ENCODE measurements at regions not wholly inside any gene's neighbourhood (a gene's known extent, or its start where the extent isn't known, plus 50 kb on each side); places are given as distances from the start of the nearest gene placed in this dataset.
A peak's percentile ranks its signal among the peaks of the same experiment; 100 is the strongest.

DNA sequence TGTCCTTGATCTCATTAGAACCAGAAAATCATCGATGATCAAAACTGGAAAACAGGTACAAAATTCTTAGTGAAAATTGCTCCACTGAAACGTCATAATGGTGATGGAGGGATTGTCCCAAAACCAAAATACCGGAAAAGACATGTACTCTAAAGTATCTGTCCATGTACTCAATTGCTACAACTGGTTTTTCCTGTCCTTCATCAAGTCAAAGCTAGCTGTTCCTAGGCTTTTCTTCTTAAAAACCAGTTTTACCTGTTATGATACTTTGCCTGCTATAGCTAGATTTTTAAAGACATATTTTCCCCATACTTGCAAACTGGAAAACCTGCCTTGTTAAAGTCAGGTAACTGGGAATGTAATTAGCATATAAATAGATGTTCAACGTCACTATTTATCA, 50.5 kb upstream of the LRRC1 start:
- no peak for DNase-seq

DNA sequence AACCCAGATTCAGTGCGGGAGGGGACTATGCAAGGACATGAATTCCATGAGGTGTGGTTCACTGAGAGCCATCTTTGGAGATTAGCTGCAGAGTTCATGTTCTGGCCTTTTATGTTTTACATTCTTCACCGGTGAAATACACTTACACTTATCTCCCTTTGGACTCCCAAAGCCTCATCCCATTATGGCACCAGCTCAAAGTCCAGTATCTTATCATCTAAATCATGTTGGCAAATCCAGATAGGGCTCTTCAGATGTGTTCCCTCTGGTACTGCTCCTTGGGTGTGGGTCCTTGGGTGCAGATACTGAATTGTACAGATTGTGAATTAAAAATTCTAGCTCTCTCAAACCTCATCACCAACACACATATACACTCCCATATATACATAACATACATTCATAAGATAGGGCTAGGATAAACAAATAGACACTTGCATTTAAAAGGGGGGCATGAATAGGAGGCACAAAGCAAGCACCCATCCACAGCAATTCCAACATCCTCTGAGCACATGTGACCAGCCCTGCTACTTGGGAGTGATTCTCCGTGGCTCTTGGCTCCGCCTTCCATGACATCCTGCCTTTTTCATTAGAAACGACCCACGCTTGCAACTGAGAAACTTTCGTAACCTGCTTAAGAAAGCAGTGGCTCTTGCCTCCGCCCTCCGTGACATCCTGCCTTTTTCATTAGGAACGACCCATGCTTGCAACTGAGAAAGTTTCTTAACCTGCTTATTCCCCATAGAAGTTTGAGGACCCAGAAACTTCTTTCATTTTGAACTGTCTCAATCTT, 53.6 kb upstream of the LRRC1 start:
- no peak for DNase-seq

DNA sequence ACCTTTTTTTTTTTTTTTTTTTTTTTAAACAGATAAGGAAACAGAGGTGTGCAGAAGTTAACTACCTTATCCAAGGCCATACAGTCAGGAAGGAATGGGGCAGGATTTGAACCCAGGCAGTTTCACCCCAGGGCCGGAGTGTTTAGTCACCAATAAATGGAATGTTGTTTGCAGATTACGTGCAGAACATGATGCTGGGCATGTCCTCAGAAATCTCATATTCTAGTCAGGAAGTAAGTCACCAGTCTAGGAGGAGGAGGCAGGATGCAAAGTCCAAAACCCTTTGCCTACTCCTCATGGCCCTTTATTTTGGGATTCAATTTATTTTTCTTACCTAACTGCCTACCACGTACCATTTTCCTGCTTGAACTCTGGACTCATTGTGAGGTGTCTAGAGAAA, 57.1 kb upstream of the LRRC1 start:
- no peak for DNase-seq

DNA sequence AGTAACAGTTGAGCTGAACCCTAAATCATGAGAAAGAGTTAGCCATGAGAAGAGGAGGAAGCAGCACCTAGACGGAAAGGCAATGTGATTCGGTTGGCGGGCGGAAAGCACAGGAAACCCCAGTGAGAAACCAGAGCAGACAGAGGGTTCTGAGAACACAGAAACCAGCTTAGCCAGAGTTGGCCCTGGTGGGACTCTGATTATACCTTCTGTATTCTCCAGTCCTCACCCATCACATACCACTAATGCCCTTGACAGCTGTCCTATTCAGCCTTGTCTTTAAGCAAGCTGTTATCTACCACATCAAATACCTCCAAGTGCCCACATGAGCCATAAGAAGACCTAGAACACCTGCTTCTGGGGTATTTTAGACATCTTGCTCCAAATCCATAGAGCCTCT, 58.9 kb upstream of the LRRC1 start:
- DNase-seq, result no peak

DNA sequence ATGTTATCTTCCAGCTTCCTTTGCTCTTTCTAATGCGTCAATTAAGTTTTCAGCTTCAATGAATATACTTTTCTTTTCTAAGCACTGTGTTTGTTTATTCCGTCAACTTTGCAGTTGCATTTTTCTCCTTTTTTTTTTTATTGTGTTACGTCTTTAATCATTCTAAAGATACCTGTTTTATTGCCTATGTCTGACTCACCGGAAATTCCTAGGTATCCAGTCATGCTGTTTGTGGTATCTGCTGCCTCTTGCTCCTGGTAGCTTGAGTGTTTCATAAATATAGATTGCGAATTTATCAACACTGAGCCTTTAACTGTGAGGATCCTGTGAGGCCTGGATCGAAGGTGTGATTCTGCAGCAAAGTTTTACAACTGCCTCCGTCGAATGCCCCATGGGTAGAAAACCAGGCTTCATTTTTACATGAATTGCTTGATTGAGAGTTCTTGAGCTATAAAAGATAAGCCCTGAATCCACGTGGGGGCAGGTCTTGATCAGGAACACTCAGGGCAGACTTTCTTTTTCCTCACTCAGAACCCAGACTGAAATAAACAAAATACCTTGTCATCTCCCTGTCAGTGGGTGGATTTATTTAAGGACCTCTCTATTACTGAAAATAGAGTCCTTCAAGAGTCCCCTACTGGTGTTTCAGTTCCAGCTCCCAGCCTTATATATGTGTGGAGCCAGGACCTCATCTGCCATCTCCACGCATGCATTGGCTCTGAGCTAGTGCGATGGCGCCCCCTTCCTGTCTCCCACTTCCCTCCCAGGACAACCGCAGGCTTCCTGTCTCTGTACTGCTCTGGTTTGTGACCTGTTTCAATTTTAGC, 60.1 kb upstream of the LRRC1 start:
- peak; percentile 7 to 20 for DNase-seq

DNA sequence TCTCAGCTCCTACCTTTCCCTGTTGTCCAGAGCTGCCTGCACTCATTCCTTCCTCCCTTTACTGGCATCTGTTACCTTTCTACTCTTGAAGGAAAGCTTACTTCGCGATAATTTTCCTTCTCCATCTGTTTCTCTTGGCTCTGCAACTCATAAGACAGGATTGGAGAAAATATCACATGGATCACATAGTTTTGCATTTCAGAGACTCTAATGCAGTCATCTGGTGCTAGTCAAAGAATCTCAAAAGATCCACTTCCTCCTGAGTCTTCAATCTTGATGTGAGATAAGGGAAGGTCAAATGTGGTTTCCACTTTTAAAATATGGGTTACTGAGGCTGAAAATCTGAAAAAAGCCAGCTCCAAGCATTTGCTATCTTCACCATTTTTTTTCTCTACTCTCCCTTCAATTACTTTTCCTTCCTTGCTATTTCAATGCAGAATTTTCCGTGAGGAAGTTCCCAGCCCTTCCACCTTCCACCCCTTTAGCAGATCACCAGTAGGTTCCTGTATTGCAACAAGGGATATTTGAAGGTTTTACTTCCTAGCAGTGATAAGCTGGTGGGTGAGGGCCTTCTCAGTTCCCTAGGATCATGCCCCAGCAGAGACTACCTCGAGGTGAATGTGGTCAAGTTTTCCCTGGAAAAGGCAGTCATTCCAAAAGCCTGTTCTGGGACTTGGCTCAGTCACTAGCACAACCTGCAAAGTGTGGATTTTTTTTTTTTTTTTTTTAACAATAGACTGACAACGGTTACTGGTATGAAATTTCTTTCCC, 62.8 kb upstream of the LRRC1 start:
- DNase-seq, result no peak

DNA sequence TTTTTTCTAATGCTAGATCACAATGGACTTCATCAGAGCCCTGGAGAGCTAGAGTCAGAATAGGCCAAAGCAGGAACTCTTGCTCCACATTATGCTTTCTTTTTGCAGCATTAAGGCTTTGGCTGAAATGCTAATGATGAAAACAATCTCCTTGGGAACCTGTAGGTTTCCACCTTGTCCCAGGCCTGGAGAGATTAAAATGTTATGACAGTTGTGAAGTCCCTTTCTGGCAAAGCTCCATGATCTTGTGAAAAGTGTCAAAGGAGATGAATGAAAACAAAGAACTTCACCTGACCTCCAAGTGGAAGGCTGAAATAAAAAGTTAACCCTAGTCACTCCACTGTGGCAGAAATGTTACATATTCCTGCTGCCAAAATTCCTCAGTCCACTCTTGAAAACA, 64.0 kb upstream of the LRRC1 start:
- no peak for DNase-seq

DNA sequence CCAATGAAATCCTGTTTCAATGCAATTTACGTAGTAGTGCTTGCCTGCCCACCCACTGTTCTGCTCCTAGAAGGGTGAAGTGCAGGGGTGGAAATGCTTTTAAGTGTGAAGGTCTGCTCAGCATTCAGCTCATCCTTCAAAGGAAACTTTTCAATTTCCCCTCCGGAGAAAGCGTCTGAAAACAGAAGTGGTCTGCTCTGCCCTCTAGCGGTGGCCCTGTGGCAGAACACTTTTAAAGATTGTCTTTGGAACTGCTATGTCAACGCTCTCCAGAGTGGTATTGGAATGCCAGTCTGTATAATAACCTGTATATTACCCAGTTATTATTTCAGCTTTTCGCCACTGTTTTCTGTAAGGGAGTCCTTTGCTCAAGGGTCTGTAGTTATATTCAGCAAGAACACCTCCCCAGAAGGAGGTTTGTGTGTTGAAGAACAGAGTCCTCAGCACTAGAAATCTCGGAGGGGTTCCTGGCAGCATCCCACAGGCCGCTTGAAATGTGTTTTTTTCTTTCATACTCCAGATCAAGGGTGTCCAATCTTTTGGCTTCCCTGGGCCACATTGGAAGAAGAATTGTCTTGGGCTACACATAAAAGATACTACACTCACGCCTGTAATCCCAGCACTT, 63.1 kb upstream of the KLHL31 start:
- DNase-seq, result peak in 1 of 2 experiments; percentile 39

DNA sequence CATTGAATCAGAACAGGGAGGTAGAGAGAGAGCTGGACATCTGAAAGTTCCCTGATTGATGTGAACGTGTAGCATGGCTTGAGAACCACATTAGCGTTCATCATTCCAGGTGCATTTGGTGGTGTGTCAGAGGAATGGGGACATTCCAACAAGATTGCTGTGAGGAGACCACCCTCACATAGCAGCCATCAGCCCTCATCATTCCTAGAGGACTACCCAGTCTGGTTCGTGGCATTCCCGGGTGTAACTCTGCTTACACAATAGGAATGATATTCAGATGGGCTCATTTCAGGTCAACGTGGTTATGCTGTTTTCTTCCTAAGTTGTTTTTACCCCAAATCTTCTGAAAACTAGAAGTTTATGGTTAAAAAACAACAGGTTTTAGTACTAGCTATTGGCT, 62.2 kb upstream of the KLHL31 start:
- no peak for DNase-seq

DNA sequence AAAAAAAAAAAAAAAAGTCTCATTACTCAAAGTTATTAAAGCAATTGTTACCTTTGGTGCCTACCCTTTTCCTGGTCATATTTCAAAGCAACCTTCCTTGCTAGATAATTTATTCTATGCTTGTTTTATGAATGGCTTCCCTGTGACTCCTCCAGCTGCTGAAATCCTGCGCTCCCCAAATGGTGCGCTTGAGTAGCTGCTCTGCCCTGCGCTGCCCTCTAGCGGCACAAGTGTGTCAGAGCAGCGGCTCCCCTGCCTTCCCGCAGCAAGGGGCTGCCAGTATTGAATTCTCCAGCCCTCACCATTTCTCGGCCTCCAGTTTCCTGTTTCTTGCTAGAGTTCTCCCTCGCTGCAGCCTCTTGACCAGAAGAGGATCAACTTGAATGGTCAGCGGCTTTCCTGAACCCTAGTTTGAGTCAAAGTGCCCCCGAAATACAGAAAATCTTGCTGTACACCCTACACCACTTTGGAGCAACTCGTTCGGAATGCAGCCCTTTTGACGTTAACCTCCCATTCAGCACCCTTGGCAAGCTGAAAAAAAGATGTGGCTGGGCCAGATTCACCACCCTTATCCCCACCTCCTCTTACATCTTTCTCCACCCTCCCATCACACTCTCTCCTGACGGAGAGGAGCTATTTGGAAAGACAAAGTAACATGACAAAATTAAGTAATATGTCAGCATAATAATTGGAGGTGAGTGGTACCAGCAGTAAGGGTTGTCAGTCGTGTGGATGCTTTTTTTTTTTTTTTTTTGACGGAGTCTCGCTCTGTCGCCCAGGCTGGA, 60.4 kb upstream of the KLHL31 start:
- DNase-seq, result peak; percentile 17 to 64

DNA sequence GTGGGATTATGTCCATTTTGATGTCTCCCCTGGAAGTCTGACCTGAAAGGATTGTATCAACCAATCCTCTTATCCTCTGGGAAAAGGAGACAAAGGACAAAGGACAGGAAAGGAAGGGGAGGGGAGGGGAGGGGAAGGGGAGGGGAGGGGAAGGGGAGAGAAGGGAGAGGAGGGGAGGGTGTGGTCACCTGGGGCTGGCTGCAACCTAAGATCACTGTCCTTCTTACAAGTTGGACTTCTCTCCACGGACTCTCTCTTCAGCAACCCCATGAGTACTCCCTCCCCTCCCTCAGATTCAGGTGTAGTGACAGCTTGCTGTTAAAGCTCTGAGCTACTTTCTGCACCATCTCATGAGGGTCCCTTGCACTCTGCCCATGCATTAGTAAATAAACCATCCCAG, 58.9 kb upstream of the KLHL31 start:
- DNase-seq, result no peak

DNA sequence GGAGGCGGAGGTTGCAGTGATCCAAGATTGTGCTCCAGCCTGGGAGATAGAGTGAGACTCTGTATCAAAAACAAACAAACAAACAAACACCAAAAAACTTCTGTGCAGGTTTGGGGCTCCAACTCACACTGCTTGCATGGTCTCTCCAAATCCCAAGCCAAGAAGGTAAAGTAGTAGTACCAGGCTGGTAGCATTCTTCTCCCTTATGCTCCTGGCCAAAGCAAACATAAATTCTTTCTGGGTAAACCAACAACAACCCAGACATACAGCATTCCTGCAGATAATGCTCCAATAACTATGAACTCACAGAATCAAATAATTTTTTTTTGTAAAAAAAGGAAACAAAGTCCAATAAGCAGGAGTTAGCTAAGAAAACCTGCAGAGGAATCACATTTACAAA, 57.8 kb upstream of the KLHL31 start:
- DNase-seq, result no peak

DNA sequence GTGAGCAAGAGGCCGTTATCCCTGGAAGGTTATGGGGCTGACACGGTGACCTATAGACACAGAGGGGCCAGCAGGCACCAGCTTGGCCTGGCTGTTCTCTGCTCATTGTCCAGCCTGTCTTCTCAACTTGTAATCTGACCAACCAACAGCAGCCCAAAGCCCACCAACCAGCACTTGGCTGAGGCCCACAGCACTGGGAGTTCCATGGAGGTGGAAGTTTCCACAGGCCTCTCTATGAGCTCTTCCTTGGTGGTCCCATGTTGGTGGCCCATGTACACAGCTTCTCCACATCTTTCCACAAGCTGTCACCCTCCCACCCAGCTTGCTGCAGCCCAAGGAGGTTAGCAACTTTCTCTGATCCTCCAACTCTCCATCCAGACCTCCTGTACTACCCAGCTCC, 56.2 kb upstream of the KLHL31 start:
- DNase-seq, result no peak

DNA sequence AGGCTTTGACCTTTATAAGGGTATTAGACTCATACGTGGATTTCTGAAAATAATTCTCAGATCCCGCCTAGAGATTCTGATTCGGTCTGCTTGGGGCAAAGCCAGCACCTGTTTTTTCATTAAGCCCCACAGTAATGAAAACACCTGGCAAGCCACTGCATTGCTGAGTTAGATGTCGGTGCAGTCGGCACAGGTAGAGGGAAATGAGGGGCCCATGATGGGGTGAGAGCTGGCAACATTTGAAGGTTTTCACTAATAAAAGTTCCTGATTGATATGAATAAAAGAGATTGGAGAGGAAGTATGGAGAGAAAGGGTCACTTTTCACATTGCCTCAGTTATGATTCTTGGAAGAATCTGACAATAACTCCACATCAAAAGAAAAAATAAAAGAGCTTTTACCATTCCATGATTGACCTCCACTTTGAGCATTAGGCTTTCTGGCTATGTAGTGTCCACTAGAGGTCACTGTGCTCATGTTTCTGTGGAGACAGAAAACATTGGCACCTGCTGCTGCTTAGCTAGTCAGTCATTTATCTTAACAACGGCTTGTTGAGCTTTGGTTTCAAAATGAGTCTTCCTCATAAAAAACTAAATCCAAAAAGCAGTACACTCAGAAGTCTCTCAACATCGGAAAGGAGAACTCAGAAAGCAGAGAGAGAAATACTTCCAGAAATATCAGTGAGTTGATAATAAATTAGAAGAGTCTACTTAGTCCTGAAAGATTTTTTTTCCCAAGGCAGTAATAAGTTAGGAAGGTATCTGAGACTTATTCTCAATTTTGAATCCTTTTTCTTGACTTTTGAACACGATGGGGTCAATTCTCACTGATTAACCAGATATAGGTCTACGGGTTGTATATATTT, 53.3 kb upstream of the KLHL31 start:
- peak; percentile 14 to 69 for DNase-seq

DNA sequence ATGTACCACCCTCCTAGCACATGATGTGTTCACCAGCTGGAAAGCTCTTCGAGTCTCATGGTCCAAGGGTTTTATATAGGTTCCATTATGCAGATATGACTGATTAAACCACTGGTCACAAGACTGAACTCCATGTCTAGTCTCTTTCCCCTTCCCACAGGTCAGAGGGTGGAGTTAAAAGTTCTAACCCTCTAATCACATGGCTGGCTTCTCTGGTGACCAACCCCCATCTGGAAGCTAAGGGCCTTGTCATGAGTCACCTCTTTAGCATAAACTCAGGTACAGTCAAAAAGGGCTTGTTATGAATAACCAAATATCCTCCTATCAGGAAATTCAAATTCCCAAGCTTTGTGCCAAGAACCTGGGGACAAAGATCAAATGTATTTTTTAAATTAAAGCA, 52.0 kb upstream of the KLHL31 start:
- DNase-seq, result no peak

DNA sequence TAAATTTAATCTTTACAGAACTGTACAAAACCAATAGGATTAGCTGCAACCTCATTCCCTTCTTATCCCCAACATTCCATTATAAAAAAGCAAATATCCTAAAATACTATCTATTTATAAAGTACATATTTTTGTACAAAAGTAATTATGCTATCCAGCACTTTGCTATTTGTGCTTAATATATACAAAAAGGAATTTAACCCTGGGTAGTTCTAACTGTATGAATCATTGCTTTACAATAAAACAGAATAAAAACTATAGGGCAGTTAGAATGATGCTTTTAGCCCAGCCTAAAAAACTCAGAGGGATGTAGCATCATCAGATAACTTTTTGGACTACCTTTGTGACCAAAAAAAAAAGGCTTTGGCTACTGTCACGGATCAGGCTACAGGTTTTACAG, 49.9 kb upstream of the KLHL31 start:
- DNase-seq, result no peak
